ENCODE measurements at regions not wholly inside any gene's neighbourhood (a gene's known extent, or its start where the extent isn't known, plus 50 kb on each side); places are given as distances from the start of the nearest gene placed in this dataset.

GRCh38 chr21:28641731-28642130 lies 350.9 kb downstream of the LTN1 start:
- no peak for DNase-seq

- no peak for DNase-seq
Measured at GRCh38 chr21:28640326-28640725, 352.4 kb downstream of the LTN1 start.

DNA sequence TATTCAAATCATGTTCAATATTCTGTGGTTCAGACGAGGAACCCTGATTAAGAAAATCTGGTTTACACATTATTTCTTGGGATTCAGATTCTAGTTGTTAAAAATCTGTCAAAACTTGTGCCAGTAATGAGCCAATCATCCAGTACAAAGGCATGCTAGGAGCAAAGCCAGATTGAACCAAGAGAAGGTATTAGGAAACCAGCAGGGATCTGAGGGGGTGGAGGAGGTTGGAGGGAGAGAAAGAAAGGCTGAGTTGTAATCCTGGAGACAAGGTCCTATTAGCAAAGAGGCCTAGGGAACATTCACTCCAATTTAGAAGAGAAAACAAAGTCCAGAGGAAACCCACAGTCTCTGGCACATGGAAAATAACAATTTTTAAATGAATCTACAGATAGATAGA lies 352.9 kb downstream of the LTN1 start:
- DNase-seq = no peak

GRCh38 chr21:28636752-28637691 lies 355.7 kb downstream of the LTN1 start:
- no peak for DNase-seq

- no peak for DNase-seq
Measured at GRCh38 chr21:28635541-28635940, 357.1 kb downstream of the LTN1 start.

DNA sequence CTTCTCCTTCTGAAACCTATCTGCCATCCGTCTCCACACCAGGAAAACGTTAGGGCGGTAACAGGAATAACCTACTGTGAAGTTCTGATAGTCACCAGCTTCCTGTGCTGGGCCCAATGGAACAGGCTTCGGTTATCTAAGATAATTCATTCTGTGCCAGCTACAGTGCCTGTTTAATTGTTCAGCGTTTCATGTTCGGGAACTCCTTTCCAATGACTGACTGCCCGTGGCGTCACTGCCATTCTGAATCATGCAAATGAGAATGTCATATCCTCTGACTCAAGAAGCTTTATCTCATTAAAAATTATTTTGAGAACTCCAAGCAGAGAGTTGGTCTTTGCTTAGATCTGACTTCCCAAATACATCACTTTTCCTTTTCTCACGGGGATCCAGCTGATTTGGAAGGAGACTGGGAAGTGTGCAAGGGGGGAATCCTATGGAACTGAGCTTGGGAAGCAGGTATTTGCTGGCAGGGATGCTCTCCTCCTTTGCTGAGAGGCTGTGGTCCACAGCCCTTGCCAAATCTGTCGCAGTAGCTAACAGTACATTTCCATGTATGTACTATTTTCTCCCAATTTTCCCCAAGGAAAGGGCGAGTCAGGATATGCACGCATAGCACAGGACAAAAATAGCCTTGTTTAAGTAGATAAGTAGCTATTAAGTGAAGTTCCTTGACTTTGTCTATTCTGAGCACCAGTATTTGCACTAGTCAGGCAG lies 358.7 kb downstream of the LTN1 start:
- DNase-seq = no peak

DNA sequence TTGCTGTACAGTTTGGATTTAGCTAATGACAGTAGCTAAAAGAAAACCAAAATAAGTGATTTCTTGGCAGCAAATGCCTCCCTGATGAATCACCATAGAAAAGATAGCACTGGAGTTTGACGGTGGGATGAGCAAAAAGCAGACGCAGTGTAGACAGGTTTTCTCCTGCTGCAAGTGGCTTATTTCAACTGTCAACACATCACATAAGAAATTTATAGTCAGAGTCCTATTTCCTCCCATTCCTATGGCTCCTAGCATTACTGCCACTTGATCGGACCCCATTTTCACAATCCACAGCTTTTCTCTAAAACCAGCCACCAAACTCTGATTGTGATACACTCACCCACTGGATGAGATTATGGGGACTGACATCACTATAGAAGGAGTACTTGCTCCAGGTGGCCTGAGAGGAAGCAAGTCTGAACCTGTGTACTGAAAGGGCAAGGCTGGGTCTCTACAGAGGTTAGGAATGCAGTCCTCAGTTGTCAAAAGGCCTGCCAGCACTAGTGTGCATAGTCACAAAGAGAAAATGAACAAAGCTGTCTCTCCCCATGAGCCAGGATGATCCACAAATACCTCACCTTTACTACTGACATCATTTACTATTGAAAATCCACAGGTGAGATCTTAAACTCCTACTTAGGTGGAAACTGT lies 359.8 kb downstream of the LTN1 start:
- no peak for DNase-seq

DNA sequence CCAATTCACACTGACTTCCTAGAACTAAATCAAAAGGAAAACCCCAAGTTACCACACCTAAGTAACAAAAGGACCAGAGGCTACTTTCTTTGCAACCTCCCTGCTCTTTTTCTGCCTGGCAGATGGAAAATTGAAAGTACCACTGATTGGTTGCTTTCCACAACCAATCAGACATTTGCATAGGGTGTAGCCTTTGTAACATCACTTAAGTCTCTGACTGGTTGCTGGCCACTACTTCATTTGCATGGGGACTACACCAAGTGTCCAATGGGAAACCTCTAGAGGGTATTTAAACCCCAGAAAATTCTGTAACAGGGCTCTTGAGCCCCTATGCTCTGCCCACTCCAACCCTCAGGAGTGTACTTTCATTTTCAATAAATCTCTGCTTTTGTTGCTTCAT lies 365.0 kb downstream of the LTN1 start:
- no peak for DNase-seq

- no peak for DNase-seq
Measured at GRCh38 chr21:28627261-28627660, 365.4 kb downstream of the LTN1 start.

DNA sequence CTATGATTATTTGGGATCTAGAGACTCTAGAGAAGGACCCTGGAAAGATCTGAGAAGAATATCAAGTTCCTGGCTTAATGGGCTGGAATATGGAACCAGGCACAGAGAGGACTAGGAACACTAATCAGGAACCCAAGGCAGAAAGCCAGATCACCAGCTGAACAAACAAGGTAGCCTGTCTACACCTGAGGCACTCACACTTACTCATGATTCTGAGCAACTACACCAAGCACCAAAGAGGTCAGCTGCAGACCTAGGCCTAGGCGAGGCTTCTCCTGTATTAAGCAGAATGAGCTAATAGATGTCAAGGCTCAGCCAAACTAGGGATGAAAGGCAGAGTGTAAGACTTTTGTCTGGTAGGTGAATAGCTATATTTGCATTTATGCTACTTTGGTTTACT lies 368.1 kb downstream of the LTN1 start:
- peak in 1 of 2 experiments; percentile 7 for DNase-seq

DNA sequence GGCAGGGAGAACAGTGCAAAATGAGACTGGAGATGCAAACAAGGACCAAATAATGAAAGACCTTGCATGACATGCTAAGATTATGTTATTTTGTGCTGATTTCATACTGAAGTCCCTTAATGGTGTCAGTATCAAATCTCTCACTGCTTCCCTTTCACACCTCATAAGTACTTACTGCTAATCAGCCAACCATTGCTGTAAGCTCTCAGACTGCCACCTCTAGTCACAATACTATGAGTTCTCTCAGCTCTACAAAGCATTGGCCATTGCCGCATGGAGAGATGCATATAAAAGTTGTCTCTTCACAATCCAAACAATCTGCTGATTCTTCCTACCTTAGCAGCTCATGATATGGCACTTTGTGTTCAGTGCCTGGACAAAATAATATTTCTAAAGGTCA lies 375.4 kb downstream of the LTN1 start:
- DNase-seq = no peak

DNA sequence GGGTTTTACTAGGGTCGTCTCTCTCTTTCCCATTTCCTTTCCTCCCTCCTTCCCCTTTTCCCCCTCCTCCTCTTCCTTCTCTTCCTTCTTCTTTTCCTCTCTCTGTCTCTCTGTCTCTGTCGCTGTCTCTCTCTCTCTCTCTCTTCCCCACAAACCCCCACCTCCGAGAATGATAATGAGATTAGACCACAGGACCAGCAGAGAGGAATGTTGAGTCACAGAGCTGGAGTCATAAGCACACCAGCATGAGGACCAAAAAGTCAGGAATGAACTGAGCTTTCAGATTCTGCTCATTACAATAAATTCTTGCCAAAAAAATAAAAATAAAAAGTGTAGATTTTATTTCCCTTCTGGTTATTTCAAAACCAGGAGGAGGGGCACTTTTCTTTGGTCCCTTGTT lies 377.4 kb downstream of the LTN1 start:
- DNase-seq = no peak

DNA sequence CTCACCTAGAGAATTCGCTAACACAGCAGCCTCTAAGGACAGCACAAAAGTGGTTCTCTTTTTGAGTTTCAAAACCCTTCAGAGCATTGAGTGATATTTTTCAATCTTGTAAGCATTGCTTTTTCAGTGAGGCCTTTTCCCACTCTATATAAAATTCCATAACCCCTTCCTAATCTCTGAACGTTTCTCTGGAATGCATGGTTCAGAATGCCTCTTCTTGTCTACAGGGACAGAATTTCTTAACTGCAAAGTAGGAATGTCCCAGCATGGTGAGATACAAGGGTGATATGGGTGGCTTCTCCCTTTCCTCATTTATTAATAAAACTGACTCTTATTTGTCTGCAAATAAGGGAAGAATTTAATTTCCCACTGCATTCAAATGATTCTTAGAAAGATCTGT lies 377.9 kb downstream of the LTN1 start:
- DNase-seq = no peak

- DNase-seq = no peak
Measured at GRCh38 chr21:28608646-28609045, 384.0 kb downstream of the LTN1 start.

DNA sequence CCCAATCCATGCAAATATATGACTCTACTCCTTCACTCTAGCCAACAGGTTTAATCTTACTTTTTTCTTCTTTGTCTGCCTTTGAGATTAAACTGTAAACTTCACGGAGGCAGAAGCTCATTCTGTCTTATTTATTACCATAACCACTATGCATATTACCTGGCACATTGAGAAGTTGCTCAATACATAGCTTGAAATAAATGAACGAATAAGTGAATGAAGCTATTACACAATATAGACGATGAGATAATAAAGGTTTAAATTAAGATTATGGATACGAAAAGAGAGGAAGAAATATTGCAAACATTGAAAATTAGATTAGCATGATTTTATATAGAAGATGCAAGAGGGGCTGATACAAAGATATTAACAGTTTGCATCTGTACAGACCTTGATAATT lies 385.1 kb downstream of the LTN1 start:
- no peak for DNase-seq

GRCh38 chr21:28604946-28605537 lies 387.6 kb downstream of the LTN1 start:
- DNase-seq = no peak

GRCh38 chr21:28602546-28602945 lies 390.1 kb downstream of the LTN1 start:
- DNase-seq = no peak

GRCh38 chr21:28598214-28598613 lies 394.5 kb downstream of the LTN1 start:
- DNase-seq = no peak

- DNase-seq = no peak
Measured at GRCh38 chr21:28592205-28592865, 400.3 kb downstream of the LTN1 start.

- DNase-seq = no peak
Measured at GRCh38 chr21:28590676-28591075, 402.0 kb downstream of the LTN1 start.

- DNase-seq = no peak
Measured at GRCh38 chr21:28590026-28590425, 402.7 kb downstream of the LTN1 start.

DNA sequence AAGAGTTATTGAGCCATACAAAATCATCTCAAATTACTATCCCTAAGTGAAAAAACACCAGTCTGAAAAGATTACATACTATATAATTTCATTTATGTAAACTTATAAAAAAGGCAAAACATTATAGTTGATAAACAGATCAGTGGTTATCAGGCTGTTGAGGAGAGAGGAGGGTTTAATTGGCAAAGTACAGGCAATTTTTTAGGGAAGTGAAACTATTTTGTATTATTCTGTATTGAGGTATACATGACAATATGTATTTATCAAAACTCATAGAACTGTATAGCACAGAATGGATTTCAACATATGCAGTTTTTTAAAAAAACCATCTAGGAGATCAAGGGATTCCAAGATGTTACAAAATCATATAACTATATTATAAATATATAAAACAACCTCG lies 403.7 kb downstream of the LTN1 start:
- no peak for DNase-seq

DNA sequence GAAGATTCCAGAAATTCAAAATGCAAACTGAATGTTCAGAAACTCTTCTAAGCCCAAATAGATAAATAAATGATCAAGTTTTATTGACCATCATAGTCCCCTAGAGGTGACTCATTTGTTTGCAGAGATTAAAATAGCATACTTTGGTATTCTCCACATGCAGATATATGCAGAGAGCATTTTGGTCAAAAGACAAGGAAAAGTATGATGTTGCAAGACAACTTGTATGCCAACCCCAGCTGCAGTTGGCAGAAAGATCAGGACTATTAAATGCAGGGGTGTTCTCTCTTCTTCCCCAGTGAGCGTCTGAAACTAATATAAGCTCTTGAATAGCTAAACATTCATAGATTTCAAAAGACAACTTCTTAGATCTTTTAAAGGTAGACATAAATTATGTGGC lies 404.9 kb downstream of the LTN1 start:
- DNase-seq = no peak

Data from SHP77 (cell line).